ENCODE measurements at regions not wholly inside any gene's neighbourhood (a gene's known extent, or its start where the extent isn't known, plus 50 kb on each side); places are given as distances from the start of the nearest gene placed in this dataset.

DNA sequence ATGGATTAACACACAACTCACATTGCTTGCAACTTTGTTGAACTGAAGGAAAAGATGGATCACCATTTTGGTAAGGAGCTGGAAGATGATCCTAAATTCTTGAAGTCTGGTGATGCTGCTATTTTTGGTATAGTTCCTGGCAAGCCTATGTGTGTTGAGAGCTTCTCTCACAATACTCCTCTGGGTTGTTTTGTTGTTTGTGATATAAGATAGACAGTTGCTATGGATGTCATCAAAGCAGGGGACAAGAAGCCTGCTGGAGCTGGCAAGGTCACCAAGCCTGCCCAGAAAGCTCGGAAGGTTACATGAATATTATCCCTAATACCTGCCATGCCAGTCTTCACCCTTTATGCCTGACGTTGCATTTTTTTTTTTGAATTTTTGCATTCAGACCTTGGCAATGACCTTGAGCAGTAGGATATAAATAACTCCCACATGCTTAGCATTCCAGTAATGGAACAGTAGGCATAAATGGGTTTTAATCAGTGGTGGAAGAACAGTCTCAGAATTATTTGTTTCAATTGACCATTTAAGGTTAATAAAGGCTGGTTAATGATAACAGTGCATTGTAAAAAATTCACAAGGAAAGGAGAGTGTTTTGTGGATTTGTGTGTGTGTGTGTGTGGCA is 129.0 kb upstream of the SEL1L start:
- no peak overlapping the region for H3K4me2 ChIP-seq
- H3K4me3 ChIP-seq = no peak overlapping the region

DNA sequence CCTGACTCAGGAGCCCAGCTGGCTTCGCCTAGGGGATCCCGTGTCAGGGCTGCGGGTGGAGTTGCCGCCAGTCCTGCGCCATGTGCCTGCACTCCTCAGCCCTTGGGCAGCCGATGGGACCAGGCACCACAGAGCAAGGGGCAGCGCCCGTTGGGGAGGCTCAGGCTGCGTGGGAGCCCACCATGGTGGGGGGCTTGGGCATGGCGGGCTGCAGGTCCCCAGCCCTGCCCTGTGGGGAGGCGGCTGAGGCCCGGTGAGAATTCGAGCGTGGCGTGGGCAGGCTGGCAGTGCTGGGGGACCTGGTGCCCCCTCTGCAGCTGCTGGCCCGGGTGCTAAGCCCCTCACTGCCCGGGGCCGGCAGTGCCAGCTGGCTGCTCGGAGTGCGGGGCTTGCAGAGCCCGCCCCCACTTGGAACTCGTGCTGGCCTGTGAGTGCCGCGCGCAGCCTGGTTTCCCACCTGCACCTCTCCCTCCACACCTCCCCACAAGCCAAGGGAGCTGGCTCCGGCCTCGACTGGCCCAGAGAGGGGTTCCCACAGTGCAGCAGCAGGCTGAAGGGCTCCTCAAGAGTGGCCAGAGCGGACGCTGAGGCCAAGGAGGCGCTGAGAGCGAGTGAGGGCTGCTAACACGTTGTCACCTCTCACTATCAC is 135.1 kb upstream of the SEL1L start:
- Histone ChIP-seq H3K4me3 (no peak overlapping the region), H3K9ac (no peak overlapping the region), H3K4me2 (no peak overlapping the region), H3K27ac (no peak overlapping the region), H4K20me1 (no peaks in the 10 kb centered on the region), H3K9me3 (replicated peaks in 1 of 11) (peaks cover 14 to 21% (median 19%) of the 10 kb centered on the region in 11 experiments), H3K36me3 (no peaks in the 10 kb centered on the region), H3K4me1 (no peaks in the 10 kb centered on the region), H3K27me3 (no peaks in the 10 kb centered on the region)
- no peak for TF ChIP-seq Cebpa-rat (IDR thresholded peaks at IDR 0.05)

More for the DNA sequence above, 129.0 kb upstream of the SEL1L start:
- no peaks in the 10 kb centered on the region for H4K20me1 ChIP-seq
- no peak overlapping the region for H3K27ac ChIP-seq
- H3K9me3 ChIP-seq (replicated peaks in 1 of 11) = peaks cover 0 to 3% (median under 1%) of the 10 kb centered on the region in 11 experiments; a peak in 8 of 22 replicates
- H3K4me1 ChIP-seq = no peaks in the 10 kb centered on the region
- H3K27me3 ChIP-seq = no peaks in the 10 kb centered on the region
- H3K36me3 ChIP-seq = no peaks in the 10 kb centered on the region
- TF ChIP-seq Cebpa-rat (IDR thresholded peaks at IDR 0.05) = no peak
- H3K9ac ChIP-seq = no peak overlapping the region

DNA sequence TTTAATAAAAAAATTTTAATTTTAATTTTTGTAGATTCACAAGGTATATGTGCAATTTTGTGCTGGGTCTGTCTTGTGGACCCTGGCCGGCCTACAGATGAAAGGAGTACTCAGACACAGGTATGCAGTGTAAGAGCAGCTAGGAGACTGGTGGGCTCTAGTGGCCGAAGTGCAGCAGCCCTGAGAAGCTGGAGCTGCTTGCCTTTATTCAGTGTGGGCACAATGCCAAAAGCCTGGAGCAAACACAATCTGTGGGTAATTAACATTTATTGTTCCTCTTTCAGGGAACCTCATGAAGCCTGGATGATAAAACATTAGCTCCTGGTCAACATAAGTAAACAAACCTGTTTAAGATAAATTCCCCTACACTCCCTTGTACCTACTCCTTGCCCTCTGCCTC is 135.7 kb upstream of the SEL1L start:
- H3K4me3 ChIP-seq = no peak overlapping the region

DNA sequence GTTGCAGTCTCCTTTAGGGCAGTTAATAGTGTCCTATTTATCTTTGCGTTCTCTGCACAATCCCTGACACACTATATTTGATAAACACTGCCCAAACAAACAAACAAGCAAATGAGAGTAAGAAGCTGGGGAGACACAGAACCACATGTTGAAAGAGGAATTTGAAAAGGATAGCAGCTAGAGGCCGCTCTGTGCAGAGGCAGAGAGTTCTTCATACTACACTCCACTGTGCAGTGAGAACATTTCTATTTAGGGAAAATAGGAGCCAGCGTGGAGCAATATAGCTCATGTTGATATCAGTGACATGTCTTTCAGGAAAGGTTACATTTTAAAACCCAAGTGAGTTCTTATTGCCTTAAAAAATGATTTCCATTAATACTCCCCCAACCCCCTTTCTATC is 140.3 kb upstream of the SEL1L start:
- Histone ChIP-seq H3K36me3 (no peaks in the 10 kb centered on the region), H3K9ac (no peak overlapping the region)

More for the DNA sequence above, 135.7 kb upstream of the SEL1L start:
- Histone ChIP-seq H3K36me3 (no peaks in the 10 kb centered on the region), H3K4me1 (no peaks in the 10 kb centered on the region), H3K9me3 (replicated peaks in 1 of 11) (peaks cover 14 to 21% (median 19%) of the 10 kb centered on the region in 11 experiments), H3K27ac (no peak overlapping the region), H4K20me1 (no peaks in the 10 kb centered on the region), H3K9ac (no peak overlapping the region), H3K4me2 (no peak overlapping the region), H3K27me3 (no peaks in the 10 kb centered on the region)
- TF ChIP-seq Cebpa-rat (IDR thresholded peaks at IDR 0.05) = no peak

DNA sequence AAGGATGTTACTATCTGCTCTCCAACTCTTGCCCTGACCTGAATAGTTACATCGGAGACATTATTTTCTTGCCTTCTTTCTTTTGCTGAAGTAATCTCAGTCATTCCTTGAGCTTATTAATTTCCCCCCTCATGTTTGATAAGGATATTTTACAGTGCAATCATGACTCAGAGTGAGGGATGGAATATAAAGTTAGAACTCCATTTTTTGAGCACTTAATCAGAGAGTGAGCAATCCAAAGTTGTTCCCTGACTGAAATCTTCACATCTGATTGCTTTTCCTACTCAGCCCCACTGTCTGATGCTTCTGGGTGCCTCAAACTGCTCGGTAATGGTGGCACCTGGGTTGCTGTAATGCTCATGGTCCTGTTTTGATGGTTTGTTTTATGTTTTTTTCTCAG is 142.7 kb upstream of the SEL1L start:
- Histone ChIP-seq H3K9ac (no peak overlapping the region), H3K4me3 (no peak overlapping the region), H3K4me1 (no peaks in the 10 kb centered on the region), H3K4me2 (no peak overlapping the region), H3K27ac (no peak overlapping the region), H3K36me3 (no peaks in the 10 kb centered on the region), H3K27me3 (no peaks in the 10 kb centered on the region), H4K20me1 (no peaks in the 10 kb centered on the region), H3K9me3 (replicated peaks in 1 of 11) (peaks cover 0 to 14% (median 12%) of the 10 kb centered on the region in 11 experiments; a peak in 14 of 22 replicates)
- no peak for TF ChIP-seq Cebpa-rat (IDR thresholded peaks at IDR 0.05)

More for the DNA sequence above, 140.3 kb upstream of the SEL1L start:
- no peak for TF ChIP-seq Cebpa-rat (IDR thresholded peaks at IDR 0.05)
- H3K27ac ChIP-seq = no peak overlapping the region
- H3K4me2 ChIP-seq = no peak overlapping the region
- H3K4me3 ChIP-seq = no peak overlapping the region
- peaks cover 1 to 14% (median 10%) of the 10 kb centered on the region in 11 experiments for H3K9me3 ChIP-seq (replicated peaks in 1 of 11)
- H3K27me3 ChIP-seq = no peaks in the 10 kb centered on the region
- H3K4me1 ChIP-seq = no peaks in the 10 kb centered on the region
- no peaks in the 10 kb centered on the region for H4K20me1 ChIP-seq

DNA sequence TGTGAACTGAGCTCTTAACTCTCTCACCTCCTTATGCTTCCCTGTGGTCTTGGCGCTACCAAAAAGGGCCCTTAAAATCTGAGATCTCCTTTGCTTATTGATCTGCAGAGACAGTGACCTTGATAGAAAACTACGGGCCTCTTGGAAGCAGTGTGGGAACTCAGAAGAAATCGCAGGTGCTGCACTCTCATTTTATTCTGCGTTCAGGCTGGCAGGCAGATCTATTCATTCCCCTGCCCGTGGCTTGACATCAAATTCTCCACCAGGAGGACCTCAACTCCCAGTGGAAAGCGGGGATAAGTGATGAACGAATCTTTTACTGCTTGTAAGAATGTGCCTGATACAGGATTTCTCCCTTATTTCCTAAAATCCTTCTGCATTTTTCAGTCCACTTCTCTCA is 143.2 kb upstream of the SEL1L start:
- Histone ChIP-seq H3K27ac (no peak overlapping the region), H3K9me3 (replicated peaks in 1 of 11) (peaks cover 0 to 14% (median 12%) of the 10 kb centered on the region in 11 experiments; a peak in 14 of 22 replicates), H3K27me3 (no peaks in the 10 kb centered on the region), H3K4me2 (no peak overlapping the region), H3K9ac (no peak overlapping the region), H3K4me3 (no peak overlapping the region), H3K4me1 (no peaks in the 10 kb centered on the region), H3K36me3 (no peaks in the 10 kb centered on the region), H4K20me1 (no peaks in the 10 kb centered on the region)
- TF ChIP-seq Cebpa-rat (IDR thresholded peaks at IDR 0.05) = no peak

DNA sequence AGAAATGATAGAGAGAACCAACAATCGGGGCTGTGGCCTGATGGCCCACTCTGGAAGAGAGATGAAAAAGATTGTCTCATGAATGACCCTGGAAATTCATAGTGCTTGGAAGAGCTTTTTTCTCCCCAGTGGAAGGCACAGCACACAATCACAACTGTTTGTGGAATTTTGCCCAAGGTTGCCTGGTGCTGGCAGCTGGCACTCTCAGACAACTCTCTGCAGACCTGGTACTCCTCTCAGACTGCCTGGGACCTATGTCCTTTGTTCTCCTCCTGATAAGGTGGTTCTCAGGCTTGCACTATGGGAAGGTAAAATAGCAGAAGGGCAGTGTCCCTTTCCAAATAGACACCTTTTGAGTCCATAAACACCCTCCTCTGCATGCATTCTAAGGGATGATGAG is 144.1 kb upstream of the SEL1L start:
- Histone ChIP-seq H4K20me1 (no peaks in the 10 kb centered on the region), H3K4me1 (no peaks in the 10 kb centered on the region), H3K27ac (no peak overlapping the region), H3K4me3 (no peak overlapping the region), H3K9me3 (replicated peaks in 1 of 11) (peaks cover 0 to 14% (median 12%) of the 10 kb centered on the region in 11 experiments; a peak in 14 of 22 replicates), H3K4me2 (no peak overlapping the region), H3K9ac (no peak overlapping the region), H3K27me3 (no peaks in the 10 kb centered on the region), H3K36me3 (no peaks in the 10 kb centered on the region)
- no peak for TF ChIP-seq Cebpa-rat (IDR thresholded peaks at IDR 0.05)

DNA sequence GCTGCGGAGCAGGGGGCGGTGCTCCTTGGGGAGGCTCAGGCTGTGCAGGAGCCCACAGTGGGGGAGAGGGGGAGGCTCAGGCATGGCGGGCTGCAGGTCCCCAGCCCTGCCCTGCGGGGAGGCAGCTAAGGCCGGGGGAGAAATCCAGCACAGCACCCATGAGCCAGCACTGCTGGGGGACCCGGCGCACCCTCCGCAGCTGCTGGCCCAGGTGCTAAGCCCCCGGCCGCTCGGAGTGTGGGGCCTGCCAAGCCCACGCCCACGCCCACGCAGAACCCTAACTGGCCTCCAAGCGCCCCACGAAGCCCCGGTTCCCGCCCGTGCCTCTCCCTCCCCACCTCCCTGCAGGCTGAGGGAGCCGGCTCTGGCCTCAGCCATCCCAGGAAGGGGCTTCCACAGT is 145.6 kb upstream of the SEL1L start:
- H3K4me2 ChIP-seq = no peak overlapping the region
- H3K4me3 ChIP-seq = no peak overlapping the region
- no peaks in the 10 kb centered on the region for H3K36me3 ChIP-seq
- no peak overlapping the region for H3K9ac ChIP-seq
- H4K20me1 ChIP-seq = no peaks in the 10 kb centered on the region
- no peaks in the 10 kb centered on the region for H3K4me1 ChIP-seq
- no peak overlapping the region for H3K27ac ChIP-seq
- no peak for TF ChIP-seq Cebpa-rat (IDR thresholded peaks at IDR 0.05)
- peaks cover 0 to 14% (median 12%) of the 10 kb centered on the region in 11 experiments; a peak in 14 of 22 replicates for H3K9me3 ChIP-seq (replicated peaks in 1 of 11)
- H3K27me3 ChIP-seq = no peaks in the 10 kb centered on the region

DNA sequence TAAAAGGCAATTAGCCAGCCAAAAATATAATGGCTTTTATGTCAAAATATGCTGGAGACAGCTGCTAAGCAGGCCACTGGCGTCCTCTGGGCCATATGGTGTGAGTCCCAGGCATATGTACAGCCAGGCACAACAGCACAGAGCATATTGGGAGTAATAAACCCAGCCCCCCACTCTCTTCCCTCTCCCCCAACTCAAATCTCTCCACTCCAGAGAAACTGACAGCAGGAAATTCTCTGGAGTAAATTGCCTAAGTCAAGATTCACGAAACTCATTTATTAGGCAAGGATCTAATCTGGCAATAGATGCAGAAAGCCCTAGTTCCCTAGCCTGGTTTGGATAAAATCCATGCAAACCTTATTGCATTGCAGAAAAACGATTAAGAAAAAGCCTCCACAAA is 147.9 kb upstream of the SEL1L start:
- H3K36me3 ChIP-seq = no peaks in the 10 kb centered on the region
- no peak for TF ChIP-seq Cebpa-rat (IDR thresholded peaks at IDR 0.05)
- peaks cover 0 to 14% (median 12%) of the 10 kb centered on the region in 11 experiments; a peak in 14 of 22 replicates for H3K9me3 ChIP-seq (replicated peaks in 1 of 11)
- H3K4me1 ChIP-seq = peaks cover 0 to 7% (median 0%) of the 10 kb centered on the region in 10 experiments; a peak in 4 of 20 replicates
- H3K4me2 ChIP-seq = no peak overlapping the region
- H3K27ac ChIP-seq = no peak overlapping the region
- H3K27me3 ChIP-seq = no peaks in the 10 kb centered on the region
- no peak overlapping the region for H3K4me3 ChIP-seq
- H4K20me1 ChIP-seq = no peaks in the 10 kb centered on the region
- no peak overlapping the region for H3K9ac ChIP-seq

DNA sequence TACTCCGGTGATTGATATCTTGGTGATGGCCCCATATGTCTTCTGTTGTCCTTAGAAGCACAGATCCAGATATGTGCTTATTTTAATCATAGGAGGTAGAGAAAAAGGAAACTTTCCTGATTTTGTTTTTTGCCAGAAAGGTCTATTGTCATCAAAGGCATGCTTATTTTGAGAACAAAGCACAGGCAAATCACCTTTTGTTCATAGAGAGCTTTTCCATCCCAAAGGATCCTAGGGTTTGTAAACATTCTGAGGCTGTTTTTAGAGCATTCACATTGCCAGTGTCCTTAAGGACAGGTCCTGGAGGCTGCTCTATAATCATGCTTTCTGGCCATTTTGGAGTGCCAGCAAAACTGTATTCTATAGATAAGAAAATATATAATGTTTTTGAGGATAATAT is 148.5 kb upstream of the SEL1L start:
- peaks cover 0 to 13% (median 0%) of the 10 kb centered on the region in 10 experiments; a peak in 4 of 20 replicates for H3K4me1 ChIP-seq
- no peaks in the 10 kb centered on the region for H3K27me3 ChIP-seq
- H4K20me1 ChIP-seq = no peaks in the 10 kb centered on the region
- TF ChIP-seq Cebpa-rat (IDR thresholded peaks at IDR 0.05) = no peak
- no peak overlapping the region for H3K9ac ChIP-seq
- no peak overlapping the region for H3K27ac ChIP-seq
- no peak overlapping the region for H3K4me3 ChIP-seq
- no peak overlapping the region for H3K4me2 ChIP-seq
- peaks cover 0 to 14% (median 12%) of the 10 kb centered on the region in 11 experiments; a peak in 14 of 22 replicates for H3K9me3 ChIP-seq (replicated peaks in 1 of 11)
- H3K36me3 ChIP-seq = no peaks in the 10 kb centered on the region

All from BLaER1 treated with 17β-estradiol and CSF1 and Interleukin-3, amounts not matched to agents 10 nM and 100 nM (cell line).